ENCODE measurements at regions not wholly inside any gene's neighbourhood (a gene's known extent, or its start where the extent isn't known, plus 50 kb on each side); places are given as distances from the start of the nearest gene placed in this dataset.

DNA sequence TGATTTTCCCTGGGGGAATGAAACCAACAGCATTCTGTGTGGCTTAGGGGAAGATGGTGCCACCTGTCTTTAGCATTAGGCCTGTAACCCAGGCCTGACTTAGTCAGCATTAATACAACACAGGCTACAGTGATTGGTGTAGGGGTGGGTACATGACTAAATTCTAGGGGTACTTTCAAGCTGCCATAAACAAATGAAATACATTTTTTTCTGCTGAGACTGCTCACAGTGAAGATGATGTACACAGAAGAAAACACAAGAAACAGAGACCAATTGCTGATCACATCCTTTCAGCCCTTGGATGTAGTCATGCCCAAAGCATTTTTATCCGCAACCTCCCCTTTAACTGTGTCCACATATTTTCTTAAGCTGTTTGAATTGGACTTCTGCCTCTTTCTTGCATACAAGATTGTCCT, 527.2 kb downstream of the KCTD16 start:
- TF ChIP-seq, protein P1, sequence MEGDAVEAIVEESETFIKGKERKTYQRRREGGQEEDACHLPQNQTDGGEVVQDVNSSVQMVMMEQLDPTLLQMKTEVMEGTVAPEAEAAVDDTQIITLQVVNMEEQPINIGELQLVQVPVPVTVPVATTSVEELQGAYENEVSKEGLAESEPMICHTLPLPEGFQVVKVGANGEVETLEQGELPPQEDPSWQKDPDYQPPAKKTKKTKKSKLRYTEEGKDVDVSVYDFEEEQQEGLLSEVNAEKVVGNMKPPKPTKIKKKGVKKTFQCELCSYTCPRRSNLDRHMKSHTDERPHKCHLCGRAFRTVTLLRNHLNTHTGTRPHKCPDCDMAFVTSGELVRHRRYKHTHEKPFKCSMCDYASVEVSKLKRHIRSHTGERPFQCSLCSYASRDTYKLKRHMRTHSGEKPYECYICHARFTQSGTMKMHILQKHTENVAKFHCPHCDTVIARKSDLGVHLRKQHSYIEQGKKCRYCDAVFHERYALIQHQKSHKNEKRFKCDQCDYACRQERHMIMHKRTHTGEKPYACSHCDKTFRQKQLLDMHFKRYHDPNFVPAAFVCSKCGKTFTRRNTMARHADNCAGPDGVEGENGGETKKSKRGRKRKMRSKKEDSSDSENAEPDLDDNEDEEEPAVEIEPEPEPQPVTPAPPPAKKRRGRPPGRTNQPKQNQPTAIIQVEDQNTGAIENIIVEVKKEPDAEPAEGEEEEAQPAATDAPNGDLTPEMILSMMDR (IDR thresholded peaks at IDR 0.05; ENCODE audit: low read depth, low read length): peak; percentile 3; the same call in 1 of the 2 replicates
- peak; percentile 59 for DNase-seq (ENCODE audit: extremely low read depth, low read depth)

DNA sequence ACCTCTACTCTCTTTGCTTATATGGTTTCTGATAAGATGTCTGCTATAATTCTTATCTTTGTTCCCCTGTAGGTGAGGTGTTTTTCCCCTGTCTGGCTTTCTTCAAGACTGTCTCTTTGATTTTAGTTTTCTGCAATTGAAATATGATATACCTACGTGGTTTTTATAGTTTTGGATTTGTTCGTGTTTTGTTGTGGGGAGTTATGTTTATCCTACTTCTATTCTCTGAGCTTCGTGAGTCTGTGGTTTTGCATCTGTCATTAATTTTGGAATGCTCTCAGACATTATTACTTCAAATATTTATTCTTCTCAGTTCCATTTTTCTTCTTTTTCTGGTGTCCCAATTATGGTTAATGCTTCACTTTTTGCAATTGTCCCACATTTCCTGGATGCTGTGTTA, 521.3 kb downstream of the KCTD16 start:
- DNase-seq (ENCODE audit: extremely low read depth, low read depth): no peak
- TF ChIP-seq, protein P1 (IDR thresholded peaks at IDR 0.05; ENCODE audit: low read depth, low read length): no peak

DNA sequence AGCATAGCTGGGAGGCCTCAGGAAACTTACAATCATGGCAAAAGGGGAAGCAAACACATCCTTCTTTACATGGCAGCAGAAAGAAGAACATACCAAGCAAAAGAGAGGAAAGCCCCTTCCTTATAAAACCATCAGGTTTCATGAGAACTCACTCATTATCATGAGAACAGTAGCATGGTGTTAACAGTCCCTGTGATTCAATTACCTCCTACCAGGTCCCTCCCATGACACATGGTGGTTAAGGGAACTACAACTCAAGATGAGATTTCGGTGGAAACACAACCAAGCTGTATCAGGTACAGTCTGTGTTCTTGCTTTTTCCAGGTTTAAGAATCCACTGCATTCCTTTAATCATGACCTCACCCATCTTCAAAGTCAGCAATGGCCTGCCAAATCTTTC, 514.2 kb downstream of the KCTD16 start:
- TF ChIP-seq, protein P1 (IDR thresholded peaks at IDR 0.05; ENCODE audit: low read depth, low read length): no peak
- DNase-seq (ENCODE audit: extremely low read depth, low read depth): no peak

DNA sequence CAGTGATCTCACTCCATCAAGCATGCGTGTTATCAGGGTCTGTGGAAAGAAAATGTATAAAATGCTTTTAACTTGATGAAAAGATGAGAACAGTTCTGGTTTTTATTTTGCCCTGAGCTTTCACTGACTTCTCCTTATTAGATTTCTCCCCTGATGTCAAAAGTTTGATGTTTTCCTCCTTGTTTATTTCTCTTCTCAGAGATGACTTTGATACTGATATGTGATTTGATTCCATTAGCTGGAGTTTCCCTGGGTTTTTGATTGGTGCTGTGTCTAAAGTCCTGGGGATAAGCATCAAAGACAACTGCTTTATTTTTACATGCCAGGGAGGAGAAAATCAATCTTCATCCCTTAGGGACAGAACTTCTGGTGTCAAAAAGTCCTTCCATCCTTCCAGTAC, 510.0 kb downstream of the KCTD16 start:
- no peak for DNase-seq (ENCODE audit: extremely low read depth, low read depth)
- TF ChIP-seq, protein P1 (IDR thresholded peaks at IDR 0.05; ENCODE audit: low read depth, low read length): no peak

DNA sequence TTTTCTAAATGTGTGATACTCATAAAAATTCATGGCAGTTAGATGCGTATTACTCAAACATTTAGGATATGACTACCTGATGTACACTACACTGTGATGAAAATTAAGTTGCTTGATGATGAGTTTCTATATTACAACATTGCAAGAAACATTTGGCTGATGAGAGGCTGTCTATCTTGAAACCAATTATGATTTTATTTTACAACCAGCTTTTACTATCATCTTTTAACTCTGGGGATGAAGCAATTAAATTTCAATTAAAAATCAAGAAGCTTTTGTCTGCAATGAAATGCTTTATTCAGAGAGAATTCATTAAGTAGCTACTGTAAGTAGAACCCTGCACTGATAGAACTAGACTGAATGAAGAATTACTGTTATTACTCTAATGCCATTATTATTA, 500.4 kb downstream of the KCTD16 start:
- TF ChIP-seq, protein P1 (IDR thresholded peaks at IDR 0.05; ENCODE audit: low read depth, low read length): no peak
- DNase-seq (ENCODE audit: extremely low read depth, low read depth): no peak

DNA sequence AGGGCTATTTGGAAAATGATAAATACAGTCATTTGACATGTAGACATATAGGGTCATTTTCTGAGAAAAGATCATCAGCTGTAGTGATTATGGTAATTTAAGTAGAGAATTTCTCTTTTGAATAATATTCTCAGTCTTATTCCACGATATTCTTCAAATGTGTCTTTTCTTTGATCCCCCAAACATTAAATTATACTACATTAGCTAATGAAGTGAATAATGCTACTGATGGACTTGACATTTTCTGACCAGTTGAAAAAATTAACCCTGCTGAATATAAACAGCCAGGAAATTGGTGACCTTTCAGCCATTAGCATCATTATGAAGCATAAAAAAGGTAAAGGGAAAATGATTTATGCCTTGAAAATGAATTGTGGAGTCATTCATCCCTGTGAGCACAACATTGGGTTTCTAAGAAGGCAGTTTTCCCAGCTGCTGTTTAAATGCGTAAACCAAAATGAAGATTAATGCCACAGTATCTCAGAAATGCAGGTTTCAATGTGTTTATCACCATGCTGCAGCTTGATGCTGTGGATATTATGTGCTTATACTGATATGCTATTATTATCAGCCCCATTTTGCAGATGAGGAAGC, 489.1 kb downstream of the KCTD16 start:
- TF ChIP-seq, protein P1 (IDR thresholded peaks at IDR 0.05; ENCODE audit: low read depth, low read length): no peak
- DNase-seq (ENCODE audit: extremely low read depth, low read depth): no peak

DNA sequence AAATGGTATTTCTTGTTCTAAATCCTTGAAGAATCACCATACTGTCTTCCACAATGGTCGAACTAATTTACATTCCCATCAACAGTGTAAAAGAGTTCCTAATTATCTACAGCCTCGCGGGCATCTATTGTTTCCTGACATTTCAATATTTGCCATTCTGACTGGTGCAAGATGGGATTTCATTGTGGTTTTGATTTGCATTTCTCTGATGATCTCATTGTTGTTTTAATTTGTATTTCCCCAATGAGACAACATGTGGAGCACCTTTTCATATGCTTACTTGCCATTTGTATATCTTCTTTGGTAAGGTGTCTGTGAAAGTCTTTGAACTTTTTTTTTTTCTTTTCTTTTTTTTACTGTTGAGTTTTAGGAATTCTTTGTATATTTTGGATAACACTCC, 473.6 kb downstream of the KCTD16 start:
- TF ChIP-seq, protein P1 (IDR thresholded peaks at IDR 0.05; ENCODE audit: low read depth, low read length): no peak

More for the DNA sequence above, 473.6 kb downstream of the KCTD16 start:
- DNase-seq (ENCODE audit: extremely low read depth, low read depth): no peak

Data from AG09319 (cell line).